Astrocyte of the spinal cord (primary cell): ENCODE measurements at regions not wholly inside any gene's neighbourhood (a gene's known extent, or its start where the extent isn't known, plus 50 kb on each side); places are given as distances from the start of the nearest gene placed in this dataset.

Experiments
- DNase-seq: peaks from one replicate; pipeline ENCODE4 v3.0.0; 2011; ENCODE audit warnings: low read depth, low spot score
- H3K4me3 ChIP-seq: 2 replicates; pipeline ENCODE4 v1.5.1; 2011; ENCODE audit warnings: low read depth, mild to moderate bottlenecking, low read length, moderate library complexity
- CTCF ChIP-seq: IDR thresholded peaks from 2 replicates; pipeline ENCODE4 v1.5.1; 2012; ENCODE audit warnings: low read depth, mild to moderate bottlenecking, low read length, inconsistent platforms
- in situ Hi-C: cut with HindIII; loops from 2 replicates; pipeline ENCODE4 v1.10.0; 2017; ENCODE audit warnings: low sequenced_read_pairs

- peak; percentile 61 for DNase-seq
- in situ Hi-C loops, result no loop called here
These were observed 340.7 kb downstream of the TLE4 start for GRCh38 chr9:79912318-79913070.

GRCh38 chr9:79911724-79912123, 340.0 kb downstream of the TLE4 start:
- TF ChIP-seq CTCF, result no peak
- no peak overlapping the region for H3K4me3 ChIP-seq
- no peak for DNase-seq
- in situ Hi-C loops, result no loop called here

More at GRCh38 chr9:79912318-79913070, 340.7 kb downstream of the TLE4 start:
- TF ChIP-seq CTCF, result no peak
- no peak overlapping the region for H3K4me3 ChIP-seq

- TF ChIP-seq CTCF, result no peak
- H3K4me3 ChIP-seq, result no peak overlapping the region
- peak; percentile 37 for DNase-seq
- in situ Hi-C loops, result no loop called here
These were observed 331.2 kb downstream of the TLE4 start for GRCh38 chr9:79902825-79903600.

GRCh38 chr9:79900754-79901153, 329.0 kb downstream of the TLE4 start:
- in situ Hi-C loops, result no loop called here
- TF ChIP-seq CTCF, result no peak
- DNase-seq, result no peak
- H3K4me3 ChIP-seq, result no peak overlapping the region

- no peak overlapping the region for H3K4me3 ChIP-seq
- TF ChIP-seq CTCF, result no peak
- in situ Hi-C loops, result no loop called here
- peak; percentile 12 for DNase-seq
These were observed 324.7 kb downstream of the TLE4 start for GRCh38 chr9:79896390-79896980.

- H3K4me3 ChIP-seq, result no peak overlapping the region
- no peak for TF ChIP-seq CTCF
- DNase-seq, result no peak
- in situ Hi-C loops, result no loop called here
These were observed 323.5 kb downstream of the TLE4 start for GRCh38 chr9:79895232-79895631.
